ENCODE measurements at regions not wholly inside any gene's neighbourhood (a gene's known extent, or its start where the extent isn't known, plus 50 kb on each side); places are given as distances from the start of the nearest gene placed in this dataset.

DNA sequence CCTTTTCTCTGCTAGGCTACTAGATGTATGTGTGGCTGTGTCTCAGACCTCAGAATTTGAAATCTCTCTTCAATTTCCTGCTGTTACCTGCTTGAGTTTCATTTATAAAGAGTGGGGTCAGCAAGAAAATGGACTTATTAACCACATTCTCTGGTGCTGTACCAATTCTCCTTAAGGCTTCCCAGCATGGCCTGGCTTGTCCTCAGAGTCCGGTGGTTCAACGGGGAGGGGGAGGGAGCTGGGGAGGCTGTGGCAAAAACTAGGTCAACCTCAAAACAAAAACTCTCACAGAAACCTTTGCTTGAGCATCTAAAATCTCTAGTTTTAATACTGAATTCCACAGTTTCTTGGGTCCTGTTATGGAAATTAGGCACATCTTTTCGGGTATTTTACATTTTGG is 389.1 kb upstream of the COBL start:
- intact Hi-C loops (cut with DNase I) = no loop called here
- Histone ChIP-seq H3K9me3 (no peaks in the 10 kb centered on the region), H3K4me3 (no peak overlapping the region), H3K4me1 (replicated peaks) (no peaks in the 10 kb centered on the region), H3K36me3 (no peaks in the 10 kb centered on the region), H3K27me3 (replicated peaks; ENCODE audit: insufficient read depth) (no peaks in the 10 kb centered on the region), H3K27ac (no peak overlapping the region)
- WGBS = 60% methylated on average over 3 of the region's 3 CpGs
- no peak for TF ChIP-seq POLR2A (IDR thresholded peaks at IDR 0.05)
- no peak for TF ChIP-seq POLR2AphosphoS5 (IDR thresholded peaks at IDR 0.05)
- TF ChIP-seq, protein P1, sequence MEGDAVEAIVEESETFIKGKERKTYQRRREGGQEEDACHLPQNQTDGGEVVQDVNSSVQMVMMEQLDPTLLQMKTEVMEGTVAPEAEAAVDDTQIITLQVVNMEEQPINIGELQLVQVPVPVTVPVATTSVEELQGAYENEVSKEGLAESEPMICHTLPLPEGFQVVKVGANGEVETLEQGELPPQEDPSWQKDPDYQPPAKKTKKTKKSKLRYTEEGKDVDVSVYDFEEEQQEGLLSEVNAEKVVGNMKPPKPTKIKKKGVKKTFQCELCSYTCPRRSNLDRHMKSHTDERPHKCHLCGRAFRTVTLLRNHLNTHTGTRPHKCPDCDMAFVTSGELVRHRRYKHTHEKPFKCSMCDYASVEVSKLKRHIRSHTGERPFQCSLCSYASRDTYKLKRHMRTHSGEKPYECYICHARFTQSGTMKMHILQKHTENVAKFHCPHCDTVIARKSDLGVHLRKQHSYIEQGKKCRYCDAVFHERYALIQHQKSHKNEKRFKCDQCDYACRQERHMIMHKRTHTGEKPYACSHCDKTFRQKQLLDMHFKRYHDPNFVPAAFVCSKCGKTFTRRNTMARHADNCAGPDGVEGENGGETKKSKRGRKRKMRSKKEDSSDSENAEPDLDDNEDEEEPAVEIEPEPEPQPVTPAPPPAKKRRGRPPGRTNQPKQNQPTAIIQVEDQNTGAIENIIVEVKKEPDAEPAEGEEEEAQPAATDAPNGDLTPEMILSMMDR (IDR thresholded peaks at IDR 0.05) = no peak
- no peak for DNase-seq (ENCODE audit: low spot score)

DNA sequence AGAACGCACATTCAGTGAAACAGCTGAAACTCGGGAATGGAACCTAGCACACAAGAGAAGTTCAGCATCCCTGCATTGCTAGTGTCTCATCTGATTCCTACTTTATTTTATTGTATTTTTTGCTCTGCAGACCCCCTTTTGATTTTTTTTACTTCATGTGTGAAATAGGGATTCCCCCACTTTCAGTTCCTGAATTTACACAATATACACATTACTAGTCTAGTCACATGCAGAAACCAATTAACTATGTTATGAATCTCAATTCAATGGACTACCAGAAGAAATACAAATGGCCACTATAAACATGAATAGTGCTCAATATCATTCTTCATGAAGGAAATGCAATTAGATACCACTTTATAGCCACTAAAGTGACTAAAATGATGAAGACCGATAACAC is 386.1 kb upstream of the COBL start:
- Histone ChIP-seq H3K4me3 (no peak overlapping the region), H3K27me3 (replicated peaks; ENCODE audit: insufficient read depth) (no peaks in the 10 kb centered on the region), H3K4me1 (replicated peaks) (no peaks in the 10 kb centered on the region), H3K9me3 (no peaks in the 10 kb centered on the region), H3K36me3 (no peaks in the 10 kb centered on the region), H3K27ac (no peak overlapping the region)
- intact Hi-C loops (cut with DNase I) = no loop called here
- no peak for DNase-seq (ENCODE audit: low spot score)
- 73% methylated on average over 3 of the region's 3 CpGs for WGBS
- TF ChIP-seq POLR2A (IDR thresholded peaks at IDR 0.05) (no peak), POLR2AphosphoS5 (IDR thresholded peaks at IDR 0.05) (no peak)
- TF ChIP-seq, protein P1 (IDR thresholded peaks at IDR 0.05) = no peak

DNA sequence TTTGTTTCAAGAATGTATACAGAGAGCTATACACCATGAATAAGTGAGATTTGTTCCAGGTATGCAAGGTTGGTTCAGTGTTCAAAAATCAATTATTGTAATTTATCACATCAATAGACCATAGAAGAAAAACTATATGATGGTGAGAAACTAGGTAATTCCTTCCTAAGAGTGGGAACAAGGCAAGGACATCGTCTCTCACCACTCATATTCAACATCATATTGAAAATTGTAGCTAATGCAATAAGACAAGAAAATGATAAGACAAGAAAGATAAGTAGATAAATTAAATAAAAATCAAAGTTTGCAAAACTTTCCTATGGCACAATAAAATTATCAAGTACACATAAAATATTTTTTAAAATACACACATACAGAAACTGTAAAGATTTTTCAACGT is 385.3 kb upstream of the COBL start:
- Histone ChIP-seq H3K4me1 (replicated peaks) (no peaks in the 10 kb centered on the region), H3K36me3 (no peaks in the 10 kb centered on the region), H3K27me3 (replicated peaks; ENCODE audit: insufficient read depth) (no peaks in the 10 kb centered on the region), H3K9me3 (no peaks in the 10 kb centered on the region), H3K4me3 (no peak overlapping the region), H3K27ac (no peak overlapping the region)
- no peak for DNase-seq (ENCODE audit: low spot score)
- TF ChIP-seq POLR2A (IDR thresholded peaks at IDR 0.05) (no peak), POLR2AphosphoS5 (IDR thresholded peaks at IDR 0.05) (no peak)
- TF ChIP-seq, protein P1 (IDR thresholded peaks at IDR 0.05) = no peak
- WGBS = 93% methylated on average over 2 of the region's 2 CpGs
- intact Hi-C loops (cut with DNase I) = no loop called here

DNA sequence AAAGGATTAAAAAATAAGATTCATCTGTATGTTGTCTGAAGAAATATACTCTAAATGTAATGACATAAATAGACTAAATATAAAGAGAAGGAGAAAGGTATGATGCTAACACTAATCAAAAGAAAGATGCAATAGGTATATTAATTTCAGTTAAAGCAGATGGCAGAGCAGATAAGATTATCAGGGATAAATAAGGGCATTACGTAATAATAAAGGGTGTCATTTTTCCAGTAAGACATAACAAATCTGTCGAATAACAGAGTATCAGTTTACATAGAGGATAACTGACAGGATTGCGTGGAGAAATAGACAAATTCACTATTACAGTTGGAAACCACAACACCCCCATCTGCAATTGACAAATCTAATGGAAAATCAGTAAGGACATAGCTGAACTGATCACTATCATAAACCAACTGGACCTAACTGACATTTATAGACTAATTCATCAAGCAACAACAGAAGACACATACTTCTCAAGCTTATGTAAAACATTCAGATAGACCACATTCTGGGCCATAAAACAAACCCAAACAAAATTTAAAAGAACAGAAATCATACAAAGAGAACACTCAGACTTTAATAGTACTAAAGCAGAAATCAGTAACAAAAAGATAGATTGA is 384.1 kb upstream of the COBL start:
- 33% methylated on average over 3 of the region's 3 CpGs for WGBS
- no peaks in the 10 kb centered on the region for H3K4me1 ChIP-seq (replicated peaks)

DNA sequence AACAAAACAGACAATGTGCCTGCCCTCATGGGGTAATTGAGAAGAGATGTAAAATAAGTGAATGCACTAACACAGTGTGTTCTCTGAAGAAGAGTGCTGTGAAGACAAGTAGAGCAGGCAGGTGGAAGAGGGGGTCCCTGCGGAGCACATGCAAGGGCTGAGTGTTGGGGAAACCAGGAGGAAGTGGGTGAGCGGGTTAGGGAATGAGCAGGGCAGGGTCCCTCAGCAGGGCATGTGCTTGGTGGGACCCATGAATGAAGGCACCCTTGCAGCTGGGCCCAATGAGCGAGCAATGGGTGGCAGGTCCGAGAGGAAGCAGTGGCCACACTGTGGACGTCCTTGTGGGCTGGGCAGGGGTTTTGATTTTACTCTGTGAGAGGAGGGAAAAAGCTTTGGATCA is 376.6 kb upstream of the COBL start:
- DNase-seq (ENCODE audit: low spot score) = no peak
- no peak overlapping the region for H3K4me3 ChIP-seq
- TF ChIP-seq POLR2A (IDR thresholded peaks at IDR 0.05) (no peak), POLR2AphosphoS5 (IDR thresholded peaks at IDR 0.05) (no peak)
- TF ChIP-seq, protein P1 (IDR thresholded peaks at IDR 0.05) = no peak
- intact Hi-C loops (cut with DNase I) = no loop called here
- no peak overlapping the region for H3K27ac ChIP-seq
- H3K9me3 ChIP-seq = no peaks in the 10 kb centered on the region
- no peaks in the 10 kb centered on the region for H3K4me1 ChIP-seq (replicated peaks)
- no peaks in the 10 kb centered on the region for H3K27me3 ChIP-seq (replicated peaks; ENCODE audit: insufficient read depth)
- no peaks in the 10 kb centered on the region for H3K36me3 ChIP-seq
- WGBS = 86% methylated on average over 5 of the region's 5 CpGs

More for the DNA sequence above, 384.1 kb upstream of the COBL start:
- intact Hi-C loops (cut with DNase I) = no loop called here
- Histone ChIP-seq H3K4me3 (no peak overlapping the region), H3K27me3 (replicated peaks; ENCODE audit: insufficient read depth) (no peaks in the 10 kb centered on the region), H3K36me3 (no peaks in the 10 kb centered on the region), H3K9me3 (no peaks in the 10 kb centered on the region), H3K27ac (no peak overlapping the region)
- no peak for DNase-seq (ENCODE audit: low spot score)
- TF ChIP-seq POLR2A (IDR thresholded peaks at IDR 0.05) (no peak), POLR2AphosphoS5 (IDR thresholded peaks at IDR 0.05) (no peak)
- TF ChIP-seq, protein P1 (IDR thresholded peaks at IDR 0.05) = no peak
